Astrocyte of the spinal cord (primary cell): ENCODE measurements at regions not wholly inside any gene's neighbourhood (a gene's known extent, or its start where the extent isn't known, plus 50 kb on each side); places are given as distances from the start of the nearest gene placed in this dataset.
A peak's percentile ranks its signal among the peaks of the same experiment; 100 is the strongest.

Experiments used
- DNase-seq: peaks from one replicate; pipeline ENCODE4 v3.0.0; 2011; ENCODE audit warnings: low read depth, low spot score
- H3K4me3 ChIP-seq: 2 replicates; pipeline ENCODE4 v1.5.1; 2011; ENCODE audit warnings: low read depth, mild to moderate bottlenecking, low read length, moderate library complexity
- CTCF ChIP-seq: IDR thresholded peaks from 2 replicates; pipeline ENCODE4 v1.5.1; 2012; ENCODE audit warnings: low read depth, mild to moderate bottlenecking, low read length, inconsistent platforms
- in situ Hi-C: cut with HindIII; loops from 2 replicates; pipeline ENCODE4 v1.10.0; 2017; ENCODE audit warnings: low sequenced_read_pairs

- no peak for DNase-seq
- no peak overlapping the region for H3K4me3 ChIP-seq
- no peak for TF ChIP-seq CTCF
- in situ Hi-C loops = no loop called here
Observed at GRCh38 chr7:22948770-22949169, 65.2 kb downstream of the HYCC1 start.

DNA sequence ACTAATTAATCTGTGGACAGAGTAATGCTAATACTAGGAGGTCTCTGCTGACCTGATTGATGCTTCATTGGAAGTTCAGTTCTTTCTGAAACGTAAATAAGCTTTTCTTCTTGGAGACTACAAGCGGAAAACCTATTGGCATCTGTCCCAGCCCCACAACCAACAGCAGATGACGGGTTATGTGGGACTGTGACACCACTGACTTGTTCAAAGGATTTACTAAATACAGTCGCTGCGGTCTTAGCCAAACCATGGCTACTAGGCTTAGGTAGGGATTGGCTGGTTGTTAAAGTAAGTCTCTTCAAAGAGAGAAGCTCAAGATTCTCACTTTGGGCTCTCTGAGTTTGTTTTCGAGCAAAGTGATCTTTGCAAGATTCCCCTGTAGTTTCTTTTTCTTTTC is 68.3 kb downstream of the HYCC1 start:
- no peak for DNase-seq
- no peak overlapping the region for H3K4me3 ChIP-seq
- in situ Hi-C loops = no loop called here
- TF ChIP-seq CTCF = no peak

DNA sequence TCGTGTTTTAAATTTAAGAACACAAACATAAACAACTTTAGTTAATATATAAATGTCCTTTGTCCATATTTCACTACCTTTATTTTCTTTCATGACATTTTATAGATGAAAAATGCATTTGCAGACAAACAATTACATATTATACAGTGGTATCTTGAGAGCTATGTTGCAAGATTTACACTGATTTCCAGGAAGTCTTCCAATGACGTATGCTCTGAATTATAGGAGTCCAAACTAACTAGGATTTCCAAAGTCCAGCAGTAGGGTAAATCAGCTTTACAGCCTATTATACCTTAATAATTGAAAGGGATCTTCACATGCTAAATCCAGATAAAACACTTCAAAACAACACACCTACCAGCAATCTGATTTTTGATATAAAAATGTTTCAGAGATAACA is 69.4 kb downstream of the HYCC1 start:
- no peak for DNase-seq
- no peak overlapping the region for H3K4me3 ChIP-seq
- TF ChIP-seq CTCF = no peak
- in situ Hi-C loops = no loop called here

- in situ Hi-C loops = no loop called here
- H3K4me3 ChIP-seq = no peak overlapping the region
- DNase-seq = peak; percentile 84
- no peak for TF ChIP-seq CTCF
Observed at GRCh38 chr7:22944022-22944421, 69.9 kb downstream of the HYCC1 start.

DNA sequence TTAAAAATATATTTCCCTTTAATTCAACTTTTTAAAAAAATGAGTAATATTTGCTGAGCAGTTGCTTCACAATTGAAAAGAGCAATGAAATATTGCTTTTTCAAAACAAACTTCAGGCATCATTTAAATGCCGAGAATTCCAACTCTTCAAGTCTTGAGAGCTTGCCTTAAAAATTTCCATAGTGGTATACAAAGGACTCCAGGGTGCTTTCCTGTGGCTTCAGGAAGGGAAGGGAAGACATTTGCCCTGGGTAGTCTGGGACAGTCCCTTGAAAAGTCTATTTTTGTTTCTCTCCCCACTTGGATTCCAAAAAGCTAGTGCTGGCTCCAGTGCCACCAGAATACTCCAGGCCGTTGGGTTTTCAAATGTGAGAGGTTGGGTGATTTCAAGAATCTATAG is 71.7 kb downstream of the HYCC1 start:
- DNase-seq = no peak
- in situ Hi-C loops = no loop called here
- no peak for TF ChIP-seq CTCF
- H3K4me3 ChIP-seq = no peak overlapping the region

DNA sequence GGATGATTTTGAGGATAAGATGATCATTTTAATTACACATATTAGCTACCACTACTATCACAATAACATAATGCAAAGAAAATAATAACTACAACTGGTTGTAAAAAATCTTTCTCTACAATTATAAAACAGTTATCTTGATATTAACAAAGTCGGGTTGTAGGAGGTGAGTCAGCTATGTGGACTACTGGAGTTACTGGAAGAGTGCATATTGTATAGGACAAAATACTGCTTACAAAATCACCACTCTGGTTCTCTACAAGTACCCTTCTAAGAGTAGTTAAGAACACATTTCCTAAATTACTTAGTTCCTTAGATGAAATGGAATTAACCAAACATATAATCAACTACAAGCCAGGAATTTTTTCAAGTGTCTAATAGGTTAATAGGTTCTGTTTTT is 74.1 kb downstream of the HYCC1 start:
- no peak overlapping the region for H3K4me3 ChIP-seq
- in situ Hi-C loops = no loop called here
- TF ChIP-seq CTCF = no peak
- DNase-seq = no peak

GRCh38 chr7:22937946-22938345 is 76.0 kb downstream of the HYCC1 start:
- H3K4me3 ChIP-seq = no peak overlapping the region
- DNase-seq = no peak
- TF ChIP-seq CTCF = no peak
- in situ Hi-C loops = no loop called here
